ENCODE measurements at regions not wholly inside any gene's neighbourhood (a gene's known extent, or its start where the extent isn't known, plus 50 kb on each side); places are given as distances from the start of the nearest gene placed in this dataset.

DNA sequence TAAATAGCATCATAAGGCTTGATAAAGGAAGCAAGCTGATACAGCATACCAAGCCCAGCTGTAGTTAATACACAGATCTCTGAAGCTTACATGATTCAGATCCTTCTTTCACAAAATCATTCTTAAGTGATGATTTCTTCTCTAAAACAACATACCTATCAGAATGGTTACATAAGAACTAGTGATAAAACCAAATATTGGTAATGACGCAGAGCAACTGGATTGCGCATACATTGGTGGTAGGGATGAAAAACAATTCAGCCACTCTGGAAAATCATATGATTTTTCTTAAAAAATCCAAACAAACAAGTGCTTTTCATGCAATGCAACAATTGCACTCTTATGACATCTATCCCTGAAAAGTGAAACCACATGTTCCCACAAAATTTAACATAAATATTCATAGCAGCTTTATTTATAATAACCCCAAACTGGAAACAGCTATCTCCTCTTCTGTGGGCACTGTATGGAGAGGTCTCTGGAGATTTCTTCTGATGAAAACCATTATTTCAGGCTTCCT, 153.6 kb upstream of the DSEL start:
- TF ChIP-seq CTCF (IDR thresholded peaks at IDR 0.05; ENCODE audit: low read depth, low read length) (no peak), EZH2phosphoT487 (IDR thresholded peaks at IDR 0.05; ENCODE audit: low read depth) (no peak)

All from OCI-LY3 (cell line).